H1 (cell line): ENCODE measurements at regions not wholly inside any gene's neighbourhood (a gene's known extent, or its start where the extent isn't known, plus 50 kb on each side); places are given as distances from the start of the nearest gene placed in this dataset.

ENCODE experiments used
- CTCF ChIA-PET: fragments of 300-600 bp; sonication (Branson Sonifier 250); formaldehyde crosslinking; loops from one replicate; lab custom pipeline; 2021; ENCODE audit not compliant: partially characterized antibody; lab: Charles Lee
- POLR2A ChIA-PET: fragments of 300-600 bp; sonication (Branson Sonifier 250); formaldehyde crosslinking; loops from one replicate; lab custom pipeline; 2021; ENCODE audit warnings: inconsistent platforms; ENCODE audit not compliant: partially characterized antibody; lab: Charles Lee
- DNase-seq, 2 experiments: peaks; one replicate each; pipeline versions ENCODE4 v3.0.0 to v3.0.0-alpha.2; 2010 to 2022; ENCODE audit warnings: low spot score in 2 of 2, low read depth in 1 of 2, mixed read lengths in 1 of 2
- FAIRE-seq: peaks from 2 replicates; lab custom pipeline; 2011; peaks lifted over from hg19 to GRCh38; lab: Jason Lieb, UNC
- H2AFZ ChIP-seq: 2 replicates; pipeline ENCODE4 v1.8.1; 2012; ENCODE audit warnings: low read length, inconsistent platforms
- H2AK5ac ChIP-seq: 2 replicates; pipeline ENCODE4 v1.6.1; 2013; ENCODE audit warnings: low read depth, low read length
- H2BK120ac ChIP-seq: replicated peaks from 2 replicates; pipeline ENCODE3; 2013; ENCODE audit warnings: low read depth, low read length, inconsistent platforms
- H2BK12ac ChIP-seq: 2 replicates; pipeline ENCODE4 v1.6.1; 2013; ENCODE audit warnings: low read depth, low read length
- H2BK15ac ChIP-seq: 2 replicates; pipeline ENCODE4 v1.6.1; 2013; ENCODE audit warnings: low read length
- H2BK20ac ChIP-seq: 2 replicates; pipeline ENCODE4 v1.6.1; 2013; ENCODE audit warnings: low read length
- H2BK5ac ChIP-seq: 2 replicates; pipeline ENCODE4 v1.6.1; 2013; ENCODE audit warnings: low read depth, low read length
- H3K14ac ChIP-seq: 2 replicates; pipeline ENCODE4 v1.6.1; 2013; ENCODE audit warnings: inconsistent platforms; ENCODE audit not compliant: insufficient read length
- H3K18ac ChIP-seq: 2 replicates; pipeline ENCODE4 v1.6.1; 2013; ENCODE audit warnings: low read length; ENCODE audit errors: extremely low read depth
- H3K23ac ChIP-seq: 2 replicates; pipeline ENCODE4 v1.6.1; 2013; ENCODE audit warnings: inconsistent platforms; ENCODE audit not compliant: insufficient read length
- H3K23me2 ChIP-seq: 2 replicates; pipeline ENCODE4 v1.6.1; 2013; ENCODE audit warnings: low read depth, low read length
- H3K27ac ChIP-seq: 2 replicates; pipeline ENCODE4 v1.6.1; 2011; ENCODE audit warnings: low read depth, low read length, inconsistent platforms
- H3K27me3 ChIP-seq, 4 experiments: replicated peaks in 1 of 4; 1 replicate in 1 of 4; 2 replicates in 3 of 4; pipeline versions ENCODE4 v1.6.1 to v1.8.1; 2011 to 2013; ENCODE audit warnings: low read length in 3 of 4, mild to moderate bottlenecking in 3 of 4, inconsistent platforms in 2 of 4, mixed read lengths in 2 of 4, moderate library complexity in 1 of 4; ENCODE audit not compliant: control insufficient read depth in 3 of 4, insufficient read depth in 3 of 4; ENCODE audit errors: extremely low read depth in 1 of 4
- H3K36me3 ChIP-seq, 4 experiments: 2 replicates each; pipeline versions ENCODE4 v1.6.1 to v1.8.1; 2011 to 2013; ENCODE audit warnings: mild to moderate bottlenecking in 4 of 4, low read length in 3 of 4, moderate library complexity in 2 of 4, control low read depth in 1 of 4, inconsistent platforms in 1 of 4; ENCODE audit not compliant: insufficient read depth in 4 of 4, control insufficient read depth in 2 of 4
- H3K4ac ChIP-seq: replicated peaks from 2 replicates; pipeline ENCODE3; 2013; ENCODE audit warnings: low read length, low read depth, mixed read lengths, inconsistent platforms; ENCODE audit not compliant: insufficient read length
- H3K4me1 ChIP-seq, 4 experiments: replicated peaks in 1 of 4; 1 replicate in 1 of 4; 2 replicates in 3 of 4; pipeline versions ENCODE4 v1.6.1 to v1.8.1; 2011 to 2013; ENCODE audit warnings: low read length in 3 of 4, inconsistent platforms in 2 of 4, mixed read lengths in 1 of 4; ENCODE audit not compliant: insufficient read depth in 4 of 4, control insufficient read depth in 3 of 4
- H3K4me2 ChIP-seq, 2 experiments: 2 replicates each; pipeline versions ENCODE4 v1.6.1 to v1.8.1; 2011 to 2013; ENCODE audit warnings: low read depth in 2 of 2, low read length in 2 of 2, control low read depth in 1 of 2, inconsistent platforms in 1 of 2, mild to moderate bottlenecking in 1 of 2; ENCODE audit not compliant: insufficient read depth in 1 of 2
- H3K4me3 ChIP-seq, 4 experiments: fragments of 200-600, 300-600 bp in 1 of 4; sonication (generic), shearing (Covaris generic), sonication (Bioruptor Twin) in 1 of 4; 2 replicates each; pipeline versions ENCODE4 v1.5.1 to v1.8.1; 2011 to 2016; ENCODE audit warnings: low read length in 4 of 4, low read depth in 3 of 4, control low read depth in 2 of 4, inconsistent platforms in 2 of 4, mild to moderate bottlenecking in 2 of 4, mixed read lengths in 1 of 4, moderate library complexity in 1 of 4; ENCODE audit not compliant: insufficient read depth in 2 of 4; ENCODE audit errors: extremely low read depth in 1 of 4
- H3K56ac ChIP-seq: replicated peaks from 2 replicates; pipeline ENCODE3; 2013; ENCODE audit warnings: low read depth, mild to moderate bottlenecking, mixed read lengths, low read length, inconsistent platforms; ENCODE audit not compliant: insufficient read length
- H3K79me1 ChIP-seq: 2 replicates; pipeline ENCODE4 v1.6.1; 2013; ENCODE audit warnings: low read depth, low read length, control low read depth
- H3K79me2 ChIP-seq, 2 experiments: 2 replicates each; pipeline versions ENCODE4 v1.6.1 to v1.8.1; 2012 to 2013; ENCODE audit warnings: low read length in 2 of 2, mild to moderate bottlenecking in 2 of 2, inconsistent platforms in 1 of 2; ENCODE audit not compliant: insufficient read depth in 2 of 2, control insufficient read depth in 1 of 2
- H3K9ac ChIP-seq, 4 experiments: replicated peaks in 1 of 4; 1 replicate in 1 of 4; 2 replicates in 3 of 4; pipeline versions ENCODE4 v1.6.1 to v1.8.1; 2011 to 2013; ENCODE audit warnings: low read depth in 3 of 4, low read length in 3 of 4, control low read depth in 2 of 4, mild to moderate bottlenecking in 2 of 4, moderate library complexity in 2 of 4, inconsistent platforms in 1 of 4; ENCODE audit errors: extremely low read depth in 1 of 4
- H3K9me3 ChIP-seq, 2 experiments: 2 replicates each; pipeline versions ENCODE4 v1.6.1 to v1.8.1; 2012 to 2013; ENCODE audit warnings: mild to moderate bottlenecking in 2 of 2, moderate library complexity in 2 of 2, control low read depth in 1 of 2, inconsistent platforms in 1 of 2, low read depth in 1 of 2, low read length in 1 of 2, mixed read lengths in 1 of 2; ENCODE audit not compliant: insufficient read depth in 2 of 2
- H4K20me1 ChIP-seq, 2 experiments: replicated peaks in 1 of 2; 2 replicates each; pipeline versions ENCODE3 to v1.8.1; 2011 to 2013; ENCODE audit warnings: inconsistent platforms in 2 of 2, low read length in 2 of 2, mild to moderate bottlenecking in 1 of 2; ENCODE audit not compliant: insufficient read depth in 2 of 2, control insufficient read depth in 1 of 2
- H4K5ac ChIP-seq: 2 replicates; pipeline ENCODE4 v1.6.1; 2013; ENCODE audit warnings: low read length, low read depth, mixed read lengths, inconsistent platforms; ENCODE audit not compliant: insufficient read length
- H4K8ac ChIP-seq: 2 replicates; pipeline ENCODE4 v1.8.0; 2013; ENCODE audit warnings: mild to moderate bottlenecking, moderate library complexity, low read length, inconsistent platforms; ENCODE audit not compliant: insufficient read depth; ENCODE audit errors: extremely low read depth
- H4K91ac ChIP-seq: replicated peaks from 2 replicates; pipeline ENCODE3; 2013; ENCODE audit warnings: low read length, mixed read lengths, inconsistent platforms; ENCODE audit not compliant: insufficient read length
- EGR1 ChIP-seq: IDR thresholded peaks from 2 replicates; pipeline ENCODE4 v1.6.1; 2011; ENCODE audit warnings: low read depth, low read length, borderline replicate concordance
- PHF8 ChIP-seq: fragments of 200-600 bp; sonication (generic); conservative IDR thresholded peaks from 2 replicates; pipeline ENCODE4 v1.7.1; 2012; ENCODE audit warnings: low read depth, mild to moderate bottlenecking, inconsistent platforms, low read length, moderate library complexity
- POU5F1 ChIP-seq: IDR thresholded peaks from 2 replicates; pipeline ENCODE4 v1.6.1; 2011; ENCODE audit warnings: low read depth, mild to moderate bottlenecking, low read length, moderate library complexity
- SAP30 ChIP-seq: fragments of 300-600 bp; sonication (generic); IDR thresholded peaks from 2 replicates; pipeline ENCODE4 v1.7.1; 2012; ENCODE audit warnings: low read length, moderate library complexity, mild to moderate bottlenecking, inconsistent platforms; ENCODE audit not compliant: insufficient read depth, insufficient replicate concordance
- TAF7 ChIP-seq: optimal IDR thresholded peaks from 2 replicates; pipeline ENCODE3; 2011; ENCODE audit warnings: low read depth, mild to moderate bottlenecking, inconsistent platforms, low read length, moderate library complexity, borderline replicate concordance
- WGBS, 2 experiments: shearing (Covaris generic) in 1 of 2; methylation state at CpG; one replicate each; pipeline versions ENCODE4 v1.1.6 to v1.1.7; 2013 to 2015; ENCODE audit warnings: low lambda C conversion rate in 2 of 2, mixed read lengths in 2 of 2, inconsistent platforms in 1 of 2, low coverage in 1 of 2, missing lambda C conversion rate in 1 of 2; ENCODE audit not compliant: insufficient replicate concordance in 2 of 2, insufficient coverage in 1 of 2, insufficient read length in 1 of 2; ENCODE audit errors: extremely low coverage in 1 of 2, missing lambda C conversion rate in 1 of 2; 5-methylcytosine and 5-hydroxymethylcytosine counted together

- TF ChIP-seq SAP30 (no peak), TAF7 (no peak), EGR1 (no peak), POU5F1 (no peak), PHF8 (no peak)
- Histone ChIP-seq H3K4me1 (peaks cover 0 to 7% (median 1%) of the 10 kb centered on the region in 4 experiments; a peak in 2 of 7 replicates), H3K27me3 (no peaks in the 10 kb centered on the region), H3K4ac (no peak overlapping the region), H2BK12ac (no peak overlapping the region), H3K79me1 (no peaks in the 10 kb centered on the region; the same call in 1 of the 2 replicates), H3K4me2 (no peak overlapping the region), H3K79me2 (no peaks in the 10 kb centered on the region), H3K56ac (no peak overlapping the region), H3K9ac (no peak overlapping the region), H3K23ac (no peak overlapping the region), H2AK5ac (no peak overlapping the region), H3K27ac (no peak overlapping the region), H3K4me3 (no peak overlapping the region), H2BK120ac (no peak overlapping the region), H2BK15ac (no peak overlapping the region), H3K18ac (no peak overlapping the region), H3K9me3 (no peaks in the 10 kb centered on the region), H2BK5ac (no peak overlapping the region), H3K14ac (no peak overlapping the region), H3K36me3 (no peaks in the 10 kb centered on the region), H2AFZ (no peak overlapping the region), H4K20me1 (no peaks in the 10 kb centered on the region), H4K5ac (no peak overlapping the region), H3K23me2 (no peaks in the 10 kb centered on the region), H4K8ac (no peak overlapping the region), H2BK20ac (no peak overlapping the region), H4K91ac (no peak overlapping the region)
- no peak for DNase-seq
- CTCF ChIA-PET = no interaction called here
- no peak for FAIRE-seq
- POLR2A ChIA-PET = interaction anchor here (1.1 to 1.7 kb wide), 2 partner anchors 119 to 152 kb away, joined by 3 to 4 read pairs; no protein-coding TSS in a partner anchor
- 90% methylated on average over 1 of the region's 1 CpG; no CpG with 5 or more reads in 1 of the 2 experiments for WGBS, 2 experiments
Measured at GRCh38 chr2:63734510-63734909, 107.2 kb upstream of the UGP2 start.
